SK-N-SH treated with all-trans-retinoic acid at 6 μM for 48 hours (cell line): ENCODE measurements at regions not wholly inside any gene's neighbourhood (a gene's known extent, or its start where the extent isn't known, plus 50 kb on each side); places are given as distances from the start of the nearest gene placed in this dataset.

ENCODE experiments used
- ATAC-seq: fragments of 200-7000 bp; cut with Tn5 transposase; 3 replicates; pipeline ENCODE4 v1.9.1; 2020; ENCODE audit warnings: mild to moderate bottlenecking, moderate library complexity
- ARNTL ChIP-seq: fragments of 450-650 bp; formaldehyde crosslinking; IDR thresholded peaks from 2 replicates; pipeline ENCODE4 v1.5.0; 2020; ENCODE audit warnings: low read depth, mild to moderate bottlenecking, moderate library complexity, borderline replicate concordance
- BACH2 ChIP-seq: fragments of 250-450 bp; sonication (Bioruptor Pico); IDR thresholded peaks from 2 replicates; pipeline ENCODE4 v1.9.0; 2021; ENCODE audit warnings: mild to moderate bottlenecking, borderline replicate concordance
- CREB5 ChIP-seq: fragments of 250-450 bp; sonication (Bioruptor Pico); IDR thresholded peaks from 2 replicates; pipeline ENCODE4 v1.5.1; 2020; ENCODE audit warnings: low read depth, mild to moderate bottlenecking, moderate library complexity
- CSDC2 ChIP-seq: fragments of 250-450 bp; sonication (Bioruptor Pico); IDR thresholded peaks from 2 replicates; pipeline ENCODE4 v1.5.0; 2020; ENCODE audit warnings: mild to moderate bottlenecking, moderate library complexity
- ESRRG ChIP-seq: fragments of 250-450 bp; sonication (Bioruptor Pico); IDR thresholded peaks from 2 replicates; pipeline ENCODE4 v1.6.1; 2021; ENCODE audit warnings: mild to moderate bottlenecking
- GLIS3 ChIP-seq: fragments of 250-450 bp; sonication (Bioruptor Pico); IDR thresholded peaks from 2 replicates; pipeline ENCODE4 v1.5.0; 2020; ENCODE audit warnings: mild to moderate bottlenecking, moderate library complexity
- ISL1 ChIP-seq: fragments of 250-450 bp; sonication (Bioruptor Pico); IDR thresholded peaks from 2 replicates; pipeline ENCODE4 v2.1.2; 2022; ENCODE audit warnings: mild to moderate bottlenecking, moderate library complexity
- OSR1 ChIP-seq: fragments of 250-450 bp; sonication (Bioruptor Pico); IDR thresholded peaks from 2 replicates; pipeline ENCODE4 v1.8.0; 2022; ENCODE audit warnings: moderate library complexity, mild to moderate bottlenecking, inconsistent platforms
- PPARA ChIP-seq: fragments of 250-450 bp; sonication (Bioruptor Pico); IDR thresholded peaks from 2 replicates; pipeline ENCODE4 v1.5.0; 2020; ENCODE audit warnings: mild to moderate bottlenecking, borderline replicate concordance
- RARB ChIP-seq: fragments of 250-450 bp; sonication (Bioruptor Pico); IDR thresholded peaks from 2 replicates; pipeline ENCODE4 v1.8.0; 2021; ENCODE audit warnings: mild to moderate bottlenecking, moderate library complexity
- SNAI2 ChIP-seq: fragments of 250-450 bp; sonication (Bioruptor Pico); IDR thresholded peaks from 2 replicates; pipeline ENCODE4 v1.5.0; 2020; ENCODE audit warnings: mild to moderate bottlenecking, moderate library complexity
- TCF4 ChIP-seq: fragments of 250-450 bp; sonication (Bioruptor Pico); IDR thresholded peaks from 2 replicates; pipeline ENCODE4 v1.8.0; 2021; ENCODE audit warnings: mild to moderate bottlenecking, moderate library complexity, borderline replicate concordance
- TOX ChIP-seq: fragments of 250-450 bp; sonication (Bioruptor Pico); IDR thresholded peaks from 2 replicates; pipeline ENCODE4 v1.8.0; 2021; ENCODE audit warnings: mild to moderate bottlenecking, moderate library complexity, borderline replicate concordance
- TSHZ2 ChIP-seq: fragments of 250-450 bp; sonication (Bioruptor Pico); IDR thresholded peaks from 2 replicates; pipeline ENCODE4 v1.5.0; 2020; ENCODE audit warnings: mild to moderate bottlenecking, moderate library complexity
- ZC3H10 ChIP-seq: fragments of 250-450 bp; sonication (Bioruptor Pico); IDR thresholded peaks from 2 replicates; pipeline ENCODE4 v1.5.1; 2021; ENCODE audit warnings: mild to moderate bottlenecking, moderate library complexity
- ZFP3 ChIP-seq: fragments of 250-450 bp; sonication (Bioruptor Pico); IDR thresholded peaks from 2 replicates; pipeline ENCODE4 v1.5.0; 2020; ENCODE audit warnings: mild to moderate bottlenecking, moderate library complexity
- ZFP30 ChIP-seq: fragments of 450-650 bp; formaldehyde crosslinking; IDR thresholded peaks from 2 replicates; pipeline ENCODE4 v1.5.0; 2022; ENCODE audit warnings: mild to moderate bottlenecking, moderate library complexity
- ZNF70 ChIP-seq: fragments of 450-650 bp; formaldehyde crosslinking; IDR thresholded peaks from 2 replicates; pipeline ENCODE4 v1.5.0; 2020; ENCODE audit warnings: mild to moderate bottlenecking, moderate library complexity
- ZNF8 ChIP-seq: fragments of 450-650 bp; formaldehyde crosslinking; IDR thresholded peaks from 2 replicates; pipeline ENCODE4 v1.5.0; 2020; ENCODE audit warnings: mild to moderate bottlenecking, moderate library complexity
- TF ChIP-seq, protein P1 (sequence below): fragments of 250-450 bp; sonication (Bioruptor Pico); IDR thresholded peaks from 2 replicates; pipeline ENCODE4 v1.8.0; 2021; ENCODE audit warnings: low read depth, mild to moderate bottlenecking, moderate library complexity, borderline replicate concordance
- TF ChIP-seq, protein P2 (sequence below): fragments of 250-450 bp; sonication (Bioruptor Pico); IDR thresholded peaks from 2 replicates; pipeline ENCODE4 v1.5.1; 2021; ENCODE audit warnings: mild to moderate bottlenecking, moderate library complexity
- TF ChIP-seq, protein P3 (sequence below): fragments of 250-450 bp; sonication (Bioruptor Pico); IDR thresholded peaks from 2 replicates; pipeline ENCODE4 v1.8.0; 2020; ENCODE audit warnings: mild to moderate bottlenecking, moderate library complexity, borderline replicate concordance

DNA sequence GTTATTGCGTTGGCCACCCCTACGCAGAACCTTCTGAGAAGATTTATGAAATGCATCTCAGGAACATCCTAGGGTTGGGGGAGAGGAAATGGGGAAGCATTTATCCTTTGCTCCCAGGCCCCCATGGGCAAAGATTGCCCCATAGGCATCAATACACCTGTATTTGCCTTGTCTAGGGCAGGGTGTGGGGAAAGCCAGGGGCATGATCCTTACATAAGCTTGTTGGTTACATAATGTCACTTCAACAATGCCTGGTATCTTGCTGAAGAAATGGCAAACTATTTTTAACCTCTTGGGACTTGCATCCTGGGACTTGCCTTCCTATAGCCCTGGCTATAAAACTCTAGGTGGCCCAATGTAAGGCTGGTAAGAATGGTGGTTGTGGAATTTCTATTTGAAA is 53.9 kb upstream of the SPRED2 start:
- no peak for ATAC-seq
- TF ChIP-seq, protein P1, sequence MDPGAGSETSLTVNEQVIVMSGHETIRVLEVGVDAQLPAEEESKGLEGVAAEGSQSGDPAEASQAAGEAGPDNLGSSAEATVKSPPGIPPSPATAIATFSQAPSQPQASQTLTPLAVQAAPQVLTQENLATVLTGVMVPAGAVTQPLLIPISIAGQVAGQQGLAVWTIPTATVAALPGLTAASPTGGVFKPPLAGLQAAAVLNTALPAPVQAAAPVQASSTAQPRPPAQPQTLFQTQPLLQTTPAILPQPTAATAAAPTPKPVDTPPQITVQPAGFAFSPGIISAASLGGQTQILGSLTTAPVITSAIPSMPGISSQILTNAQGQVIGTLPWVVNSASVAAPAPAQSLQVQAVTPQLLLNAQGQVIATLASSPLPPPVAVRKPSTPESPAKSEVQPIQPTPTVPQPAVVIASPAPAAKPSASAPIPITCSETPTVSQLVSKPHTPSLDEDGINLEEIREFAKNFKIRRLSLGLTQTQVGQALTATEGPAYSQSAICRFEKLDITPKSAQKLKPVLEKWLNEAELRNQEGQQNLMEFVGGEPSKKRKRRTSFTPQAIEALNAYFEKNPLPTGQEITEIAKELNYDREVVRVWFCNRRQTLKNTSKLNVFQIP (CRISPR knock-in tag) = no peak
- TF ChIP-seq ISL1 (CRISPR knock-in tag) (no peak), ZNF8 (CRISPR knock-in tag) (no peak), GLIS3 (CRISPR knock-in tag) (no peak), ZFP30 (CRISPR knock-in tag) (no peak), TCF4 (CRISPR knock-in tag) (no peak), ZFP3 (CRISPR knock-in tag) (no peak), ZC3H10 (CRISPR knock-in tag) (no peak), ZNF70 (CRISPR knock-in tag) (no peak), CSDC2 (CRISPR knock-in tag) (no peak), SNAI2 (no peak), TOX (no peak), PPARA (CRISPR knock-in tag) (no peak), ESRRG (CRISPR knock-in tag) (no peak), RARB (CRISPR knock-in tag) (no peak), BACH2 (CRISPR knock-in tag) (no peak), CREB5 (CRISPR knock-in tag) (no peak)
- TF ChIP-seq, all 23 proteins: peak for 0

DNA sequence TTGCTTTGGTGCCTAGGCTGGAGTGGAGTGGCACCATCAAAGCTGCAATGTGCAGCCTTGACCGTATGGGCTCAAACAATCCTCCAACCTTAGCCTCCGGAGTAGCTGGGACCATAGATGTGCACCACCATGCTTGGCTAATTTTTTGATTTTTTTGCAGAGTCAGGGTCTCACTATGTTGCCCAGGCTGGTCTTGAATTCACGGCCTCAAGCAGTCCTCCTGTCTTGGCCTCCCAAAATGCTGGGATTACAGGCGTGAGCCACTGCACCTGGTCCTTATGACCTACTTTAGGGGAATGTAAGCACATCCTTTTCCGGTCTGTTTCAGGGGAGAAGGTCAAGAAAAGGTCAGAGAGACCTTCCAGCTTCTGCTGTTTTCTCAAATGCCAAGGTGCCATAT is 53.4 kb upstream of the SPRED2 start:
- ATAC-seq = no peak
- TF ChIP-seq BACH2 (CRISPR knock-in tag) (no peak), RARB (CRISPR knock-in tag) (no peak), ZFP30 (CRISPR knock-in tag) (no peak), GLIS3 (CRISPR knock-in tag) (no peak), ISL1 (CRISPR knock-in tag) (no peak), ESRRG (CRISPR knock-in tag) (no peak)
- TF ChIP-seq, protein P2, sequence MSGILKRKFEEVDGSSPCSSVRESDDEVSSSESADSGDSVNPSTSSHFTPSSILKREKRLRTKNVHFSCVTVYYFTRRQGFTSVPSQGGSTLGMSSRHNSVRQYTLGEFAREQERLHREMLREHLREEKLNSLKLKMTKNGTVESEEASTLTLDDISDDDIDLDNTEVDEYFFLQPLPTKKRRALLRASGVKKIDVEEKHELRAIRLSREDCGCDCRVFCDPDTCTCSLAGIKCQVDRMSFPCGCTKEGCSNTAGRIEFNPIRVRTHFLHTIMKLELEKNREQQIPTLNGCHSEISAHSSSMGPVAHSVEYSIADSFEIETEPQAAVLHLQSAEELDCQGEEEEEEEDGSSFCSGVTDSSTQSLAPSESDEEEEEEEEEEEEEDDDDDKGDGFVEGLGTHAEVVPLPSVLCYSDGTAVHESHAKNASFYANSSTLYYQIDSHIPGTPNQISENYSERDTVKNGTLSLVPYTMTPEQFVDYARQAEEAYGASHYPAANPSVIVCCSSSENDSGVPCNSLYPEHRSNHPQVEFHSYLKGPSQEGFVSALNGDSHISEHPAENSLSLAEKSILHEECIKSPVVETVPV = no peak

- no peak for TF ChIP-seq TSHZ2
- no peak for TF ChIP-seq TOX
- TF ChIP-seq, protein P1 (CRISPR knock-in tag) = no peak
- TF ChIP-seq ISL1 (CRISPR knock-in tag) = no peak
- TF ChIP-seq BACH2 (CRISPR knock-in tag) = no peak
- TF ChIP-seq, protein P3, sequence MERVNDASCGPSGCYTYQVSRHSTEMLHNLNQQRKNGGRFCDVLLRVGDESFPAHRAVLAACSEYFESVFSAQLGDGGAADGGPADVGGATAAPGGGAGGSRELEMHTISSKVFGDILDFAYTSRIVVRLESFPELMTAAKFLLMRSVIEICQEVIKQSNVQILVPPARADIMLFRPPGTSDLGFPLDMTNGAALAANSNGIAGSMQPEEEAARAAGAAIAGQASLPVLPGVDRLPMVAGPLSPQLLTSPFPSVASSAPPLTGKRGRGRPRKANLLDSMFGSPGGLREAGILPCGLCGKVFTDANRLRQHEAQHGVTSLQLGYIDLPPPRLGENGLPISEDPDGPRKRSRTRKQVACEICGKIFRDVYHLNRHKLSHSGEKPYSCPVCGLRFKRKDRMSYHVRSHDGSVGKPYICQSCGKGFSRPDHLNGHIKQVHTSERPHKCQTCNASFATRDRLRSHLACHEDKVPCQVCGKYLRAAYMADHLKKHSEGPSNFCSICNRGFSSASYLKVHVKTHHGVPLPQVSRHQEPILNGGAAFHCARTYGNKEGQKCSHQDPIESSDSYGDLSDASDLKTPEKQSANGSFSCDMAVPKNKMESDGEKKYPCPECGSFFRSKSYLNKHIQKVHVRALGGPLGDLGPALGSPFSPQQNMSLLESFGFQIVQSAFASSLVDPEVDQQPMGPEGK (CRISPR knock-in tag) = no peak
- no peak for TF ChIP-seq RARB (CRISPR knock-in tag)
- TF ChIP-seq ZFP3 (CRISPR knock-in tag) = no peak
- TF ChIP-seq CSDC2 (CRISPR knock-in tag) = no peak
- TF ChIP-seq ARNTL = no peak
- TF ChIP-seq, protein P2 = no peak
- no peak for TF ChIP-seq SNAI2
- TF ChIP-seq OSR1 (CRISPR knock-in tag) = no peak
- no peak for ATAC-seq
These were observed 51.4 kb upstream of the SPRED2 start for GRCh38 chr2:65483763-65484162.
